GM23338 (cell line): ENCODE measurements at regions not wholly inside any gene's neighbourhood (a gene's known extent, or its start where the extent isn't known, plus 50 kb on each side); places are given as distances from the start of the nearest gene placed in this dataset.

Experiments
- EZH2phosphoT487 ChIP-seq: fragments of 200-600 bp; sonication (generic); IDR thresholded peaks from one replicate; pipeline ENCODE4 v1.8.1; 2018; ENCODE audit warnings: antibody characterized with exemption; ENCODE audit not compliant: unreplicated experiment
- POLR2AphosphoS5 ChIP-seq: IDR thresholded peaks from 2 replicates; pipeline ENCODE4 v1.6.1; 2016; ENCODE audit warnings: antibody characterized with exemption, low read depth
- STAT1 ChIP-seq: IDR thresholded peaks from one replicate; pipeline ENCODE4 v1.6.1; 2016; ENCODE audit warnings: antibody characterized with exemption; ENCODE audit not compliant: unreplicated experiment
- TF ChIP-seq, protein P1 (sequence below), 2 experiments: fragments of 200-600 bp in 1 of 2; sonication (generic) in 1 of 2; conservative IDR thresholded peaks; 2 replicates each; pipeline versions ENCODE4 v1.5.1 to v1.6.1; 2016 to 2017; ENCODE audit warnings: antibody characterized with exemption in 2 of 2, low read depth in 2 of 2, mild to moderate bottlenecking in 2 of 2, moderate library complexity in 1 of 2

- TF ChIP-seq POLR2AphosphoS5 (no peak), EZH2phosphoT487 (no peak), STAT1 (no peak)
- TF ChIP-seq, protein P1, sequence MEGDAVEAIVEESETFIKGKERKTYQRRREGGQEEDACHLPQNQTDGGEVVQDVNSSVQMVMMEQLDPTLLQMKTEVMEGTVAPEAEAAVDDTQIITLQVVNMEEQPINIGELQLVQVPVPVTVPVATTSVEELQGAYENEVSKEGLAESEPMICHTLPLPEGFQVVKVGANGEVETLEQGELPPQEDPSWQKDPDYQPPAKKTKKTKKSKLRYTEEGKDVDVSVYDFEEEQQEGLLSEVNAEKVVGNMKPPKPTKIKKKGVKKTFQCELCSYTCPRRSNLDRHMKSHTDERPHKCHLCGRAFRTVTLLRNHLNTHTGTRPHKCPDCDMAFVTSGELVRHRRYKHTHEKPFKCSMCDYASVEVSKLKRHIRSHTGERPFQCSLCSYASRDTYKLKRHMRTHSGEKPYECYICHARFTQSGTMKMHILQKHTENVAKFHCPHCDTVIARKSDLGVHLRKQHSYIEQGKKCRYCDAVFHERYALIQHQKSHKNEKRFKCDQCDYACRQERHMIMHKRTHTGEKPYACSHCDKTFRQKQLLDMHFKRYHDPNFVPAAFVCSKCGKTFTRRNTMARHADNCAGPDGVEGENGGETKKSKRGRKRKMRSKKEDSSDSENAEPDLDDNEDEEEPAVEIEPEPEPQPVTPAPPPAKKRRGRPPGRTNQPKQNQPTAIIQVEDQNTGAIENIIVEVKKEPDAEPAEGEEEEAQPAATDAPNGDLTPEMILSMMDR (conservative IDR thresholded peaks at IDR 0.05; ENCODE audit: low read depth in 2 of 2) = no peak
These were observed 149.8 kb upstream of the RPL38 start for GRCh38 chr17:74053712-74054078.
